OCI-LY3 (cell line): ENCODE measurements at regions not wholly inside any gene's neighbourhood (a gene's known extent, or its start where the extent isn't known, plus 50 kb on each side); places are given as distances from the start of the nearest gene placed in this dataset.

ENCODE experiments used
- H2AFZ ChIP-seq: fragments of 200-600, 300-600 bp; shearing (Covaris generic); 2 replicates; pipeline ENCODE4 v1.6.0; 2014; ENCODE audit warnings: antibody characterized with exemption, low read depth, low read length
- H3K27ac ChIP-seq: fragments of 200-600, 300-600 bp; sonication (generic); 2 replicates; pipeline ENCODE4 v1.5.1; 2014; ENCODE audit warnings: mild to moderate bottlenecking, low read length, moderate library complexity, mixed read lengths
- H3K27me3 ChIP-seq: fragments of 200-600, 300-600 bp; sonication (generic); 2 replicates; pipeline ENCODE4 v1.6.1; 2014; ENCODE audit warnings: low read depth, low read length, mixed read lengths
- H3K36me3 ChIP-seq: fragments of 200-600, 300-600 bp; sonication (generic); replicated peaks from 2 replicates; pipeline ENCODE3; 2014; ENCODE audit warnings: low read depth, low read length, mixed read lengths
- H3K4me1 ChIP-seq: fragments of 300-600, 200-600 bp; sonication (generic); 2 replicates; pipeline ENCODE4 v1.6.1; 2014; ENCODE audit warnings: low read length, mixed read lengths
- H3K4me2 ChIP-seq: fragments of 200-600, 300-600 bp; sonication (generic); 2 replicates; pipeline ENCODE4 v1.6.1; 2014; ENCODE audit warnings: low read length, mixed read lengths
- H3K4me3 ChIP-seq: fragments of 300-600, 200-600 bp; sonication (generic); 2 replicates; pipeline ENCODE4 v1.5.1; 2014; ENCODE audit warnings: antibody characterized with exemption, mild to moderate bottlenecking, low read length, moderate library complexity
- H3K79me2 ChIP-seq: fragments of 300-600, 200-600 bp; shearing (Covaris generic); 2 replicates; pipeline ENCODE4 v1.6.1; 2014; ENCODE audit warnings: mild to moderate bottlenecking, low read length, mixed read lengths
- H3K9ac ChIP-seq: fragments of 300-600, 200-600 bp; shearing (Covaris generic); 2 replicates; pipeline ENCODE4 v1.6.0; 2014; ENCODE audit warnings: mild to moderate bottlenecking, low read length, moderate library complexity
- H3K9me3 ChIP-seq: fragments of 200-600, 300-600 bp; shearing (Covaris generic); 2 replicates; pipeline ENCODE4 v1.6.1; 2014; ENCODE audit warnings: low read length, mixed read lengths; ENCODE audit not compliant: insufficient read depth
- H4K20me1 ChIP-seq: fragments of 200-600, 300-600 bp; sonication (generic); 2 replicates; pipeline ENCODE4 v1.6.1; 2016; ENCODE audit warnings: low read length, mixed read lengths; ENCODE audit not compliant: insufficient read depth
- CTCF ChIP-seq: fragments of 200-600, 300-600 bp; sonication (generic); IDR thresholded peaks from 2 replicates; pipeline ENCODE4 v1.5.1; 2014; ENCODE audit warnings: antibody characterized with exemption, low read length, low read depth
- EZH2phosphoT487 ChIP-seq: fragments of 200-600 bp; shearing (Covaris generic); IDR thresholded peaks from 2 replicates; pipeline ENCODE4 v1.6.1; 2018; ENCODE audit warnings: antibody characterized with exemption, mixed run types, low read depth

GRCh38 chr7:351681-352480 lies 61.9 kb downstream of the FOXL3 start:
- no peak overlapping the region for H3K4me2 ChIP-seq
- no peak for TF ChIP-seq EZH2phosphoT487
- no peak for TF ChIP-seq CTCF
- H3K9ac ChIP-seq = no peak overlapping the region
- no peak overlapping the region for H2AFZ ChIP-seq
- no peaks in the 10 kb centered on the region for H3K79me2 ChIP-seq
- no peaks in the 10 kb centered on the region for H3K27me3 ChIP-seq
- H4K20me1 ChIP-seq = no peaks in the 10 kb centered on the region
- no peak overlapping the region for H3K27ac ChIP-seq
- H3K9me3 ChIP-seq = no peaks in the 10 kb centered on the region
- no peak overlapping the region for H3K4me3 ChIP-seq
- no peaks in the 10 kb centered on the region for H3K36me3 ChIP-seq
- H3K4me1 ChIP-seq = no peaks in the 10 kb centered on the region

DNA sequence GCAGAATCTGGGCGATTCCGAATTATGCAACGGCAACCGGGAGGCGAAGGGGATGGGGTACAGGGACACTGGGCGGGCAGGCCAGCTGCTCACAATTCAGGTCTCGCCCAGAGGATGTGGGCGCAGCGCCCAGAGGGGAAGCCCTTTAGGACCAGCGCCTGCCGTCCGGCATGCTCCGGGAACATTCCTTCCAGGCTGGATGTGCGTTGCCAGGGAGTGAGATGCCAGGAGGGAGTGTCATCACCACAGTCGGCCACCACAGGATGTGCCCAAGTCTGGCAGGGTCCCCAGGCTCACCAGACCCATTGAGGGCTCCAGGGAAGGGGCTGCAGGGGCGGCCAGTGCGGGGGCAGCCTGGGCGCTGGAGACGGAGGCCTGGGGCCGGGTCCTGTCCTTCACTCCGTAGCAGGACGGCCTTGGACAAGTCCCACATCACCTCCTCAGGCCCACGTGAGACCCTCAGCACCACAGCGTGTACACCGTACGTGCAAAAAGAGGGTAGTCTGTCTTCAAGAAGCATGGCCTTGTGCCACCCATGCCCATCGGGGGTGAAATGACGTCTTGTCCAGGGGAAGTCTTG lies 63.9 kb downstream of the FOXL3 start:
- TF ChIP-seq CTCF (no peak), EZH2phosphoT487 (no peak)
- Histone ChIP-seq H3K36me3 (no peaks in the 10 kb centered on the region), H3K4me3 (no peak overlapping the region), H3K4me1 (no peaks in the 10 kb centered on the region), H3K9me3 (no peaks in the 10 kb centered on the region), H3K27me3 (no peaks in the 10 kb centered on the region), H3K79me2 (no peaks in the 10 kb centered on the region), H3K4me2 (no peak overlapping the region), H3K9ac (no peak overlapping the region), H3K27ac (no peak overlapping the region), H2AFZ (no peak overlapping the region), H4K20me1 (no peaks in the 10 kb centered on the region)

GRCh38 chr7:354597-355470 lies 64.9 kb downstream of the FOXL3 start:
- no peaks in the 10 kb centered on the region for H3K79me2 ChIP-seq
- no peak overlapping the region for H3K27ac ChIP-seq
- no peak overlapping the region for H3K4me2 ChIP-seq
- no peaks in the 10 kb centered on the region for H3K9me3 ChIP-seq
- TF ChIP-seq CTCF (no peak), EZH2phosphoT487 (no peak)
- no peaks in the 10 kb centered on the region for H4K20me1 ChIP-seq
- H3K36me3 ChIP-seq = no peaks in the 10 kb centered on the region
- no peaks in the 10 kb centered on the region for H3K4me1 ChIP-seq
- no peak overlapping the region for H3K9ac ChIP-seq
- no peaks in the 10 kb centered on the region for H3K27me3 ChIP-seq
- H2AFZ ChIP-seq = no peak overlapping the region
- H3K4me3 ChIP-seq = no peak overlapping the region

DNA sequence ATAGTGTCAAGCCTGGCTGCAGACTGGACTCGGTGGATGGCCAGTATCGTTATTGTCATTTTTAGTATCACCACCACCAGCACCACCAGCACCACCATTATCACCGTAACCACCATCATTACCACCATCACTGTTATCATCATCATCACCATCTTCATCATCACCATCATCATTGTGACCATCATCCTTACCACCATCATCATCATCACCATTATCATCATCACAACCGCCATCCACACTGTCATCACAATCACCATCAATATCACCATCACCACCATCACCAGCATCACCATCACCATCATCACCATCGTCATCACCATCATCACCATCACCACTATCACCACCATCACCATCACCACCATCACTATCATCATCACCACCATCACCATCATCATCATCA lies 65.6 kb downstream of the FOXL3 start:
- Histone ChIP-seq H3K4me3 (no peak overlapping the region), H2AFZ (no peak overlapping the region), H3K27ac (no peak overlapping the region), H4K20me1 (no peaks in the 10 kb centered on the region), H3K27me3 (no peaks in the 10 kb centered on the region), H3K79me2 (no peaks in the 10 kb centered on the region), H3K36me3 (no peaks in the 10 kb centered on the region), H3K4me2 (no peak overlapping the region), H3K9me3 (no peaks in the 10 kb centered on the region), H3K9ac (no peak overlapping the region), H3K4me1 (no peaks in the 10 kb centered on the region)
- TF ChIP-seq CTCF = no peak
- TF ChIP-seq EZH2phosphoT487 = no peak
